ENCODE measurements at regions not wholly inside any gene's neighbourhood (a gene's known extent, or its start where the extent isn't known, plus 50 kb on each side); places are given as distances from the start of the nearest gene placed in this dataset.

GRCh38 chr3:72386327-72387000 is 461.8 kb downstream of the SHQ1 start:
- no peak for DNase-seq

- DNase-seq: no peak
Measured at GRCh38 chr3:72385167-72385566, 463.1 kb downstream of the SHQ1 start.

- no peak for DNase-seq
Measured at GRCh38 chr3:72384602-72385001, 463.6 kb downstream of the SHQ1 start.

- DNase-seq: no peak
Measured at GRCh38 chr3:72383883-72384282, 464.4 kb downstream of the SHQ1 start.

- DNase-seq: no peak
Measured at GRCh38 chr3:72383230-72383629, 465.0 kb downstream of the SHQ1 start.

GRCh38 chr3:72382460-72382859 is 465.8 kb downstream of the SHQ1 start:
- no peak for DNase-seq

- DNase-seq: no peak
Measured at GRCh38 chr3:72381584-72381983, 466.7 kb downstream of the SHQ1 start.

GRCh38 chr3:72380711-72381493 is 467.3 kb downstream of the SHQ1 start:
- DNase-seq: no peak

- no peak for DNase-seq
Measured at GRCh38 chr3:72380193-72380592, 468.1 kb downstream of the SHQ1 start.

- no peak for DNase-seq
Measured at GRCh38 chr3:72379500-72380187, 468.6 kb downstream of the SHQ1 start.

GRCh38 chr3:72378287-72378686 is 470.0 kb downstream of the SHQ1 start:
- DNase-seq: no peak

- DNase-seq: no peak
Measured at GRCh38 chr3:72376956-72377710, 471.1 kb downstream of the SHQ1 start.

GRCh38 chr3:72375237-72376076 is 472.8 kb downstream of the SHQ1 start:
- no peak for DNase-seq

GRCh38 chr3:72373139-72373538 is 475.1 kb downstream of the SHQ1 start:
- no peak for DNase-seq

- no peak for DNase-seq
Measured at GRCh38 chr3:72372161-72372560, 476.1 kb downstream of the SHQ1 start.

- no peak for DNase-seq
Measured at GRCh38 chr3:72371431-72371830, 476.8 kb downstream of the SHQ1 start.

- DNase-seq: no peak
Measured at GRCh38 chr3:72370947-72371346, 477.3 kb downstream of the SHQ1 start.

- DNase-seq: no peak
Measured at GRCh38 chr3:72369681-72370080, 478.6 kb downstream of the SHQ1 start.

GRCh38 chr3:72368331-72368975 is 479.8 kb downstream of the SHQ1 start:
- peak; percentile 8 for DNase-seq

- DNase-seq: no peak
Measured at GRCh38 chr3:72361990-72362389, 486.3 kb downstream of the SHQ1 start.

GRCh38 chr3:72359743-72360142 is 488.5 kb downstream of the SHQ1 start:
- DNase-seq: no peak

- no peak for DNase-seq
Measured at GRCh38 chr3:72355168-72355567, 493.1 kb downstream of the SHQ1 start.
